GM12865 (cell line): ENCODE measurements at regions not wholly inside any gene's neighbourhood (a gene's known extent, or its start where the extent isn't known, plus 50 kb on each side); places are given as distances from the start of the nearest gene placed in this dataset.

ENCODE experiments used
- DNase-seq: peaks from one replicate; pipeline ENCODE4 v3.0.0; 2010; ENCODE audit warnings: low read depth
- H3K4me3 ChIP-seq: 2 replicates; pipeline ENCODE4 v1.5.1; 2011; ENCODE audit warnings: mild to moderate bottlenecking, low read depth, low read length, control low read depth
- CTCF ChIP-seq: IDR thresholded peaks from 2 replicates; pipeline ENCODE4 v1.5.1; 2011; ENCODE audit warnings: low read length, control low read depth, low read depth, inconsistent platforms; ENCODE audit not compliant: insufficient read depth; ENCODE audit errors: missing control alignments

GRCh38 chr5:114839360-114839759, 330.3 kb downstream of the TRIM36 start:
- no peak for TF ChIP-seq CTCF
- DNase-seq: no peak
- H3K4me3 ChIP-seq: no peak overlapping the region

- DNase-seq: no peak
- TF ChIP-seq CTCF: no peak
- H3K4me3 ChIP-seq: no peak overlapping the region
Measured at GRCh38 chr5:114838937-114839336, 330.8 kb downstream of the TRIM36 start.

DNA sequence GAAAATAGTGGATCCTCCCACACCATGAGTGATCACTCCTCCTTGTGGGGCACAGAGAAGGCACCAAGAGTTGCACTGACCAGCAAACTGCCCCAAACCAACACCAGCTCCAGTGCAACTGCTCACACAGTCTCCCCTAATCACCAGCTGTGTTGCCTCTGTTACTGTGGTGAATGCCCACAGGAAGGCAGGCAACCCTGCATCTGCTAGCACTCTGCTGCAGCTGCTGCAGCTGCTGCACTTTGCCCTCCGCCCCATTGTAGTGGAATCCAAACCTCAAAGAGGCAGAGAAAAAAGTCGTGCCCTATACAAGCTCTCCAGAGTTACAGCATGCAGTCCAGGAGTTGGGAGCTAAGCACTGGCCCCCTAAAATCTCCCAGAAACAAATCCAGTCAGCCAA, 339.6 kb downstream of the TRIM36 start:
- TF ChIP-seq CTCF: no peak
- H3K4me3 ChIP-seq: no peak overlapping the region

GRCh38 chr5:114822863-114823262, 346.8 kb downstream of the TRIM36 start:
- no peak overlapping the region for H3K4me3 ChIP-seq
- TF ChIP-seq CTCF: no peak
- no peak for DNase-seq

More for the DNA sequence above, 339.6 kb downstream of the TRIM36 start:
- no peak for DNase-seq

- no peak for TF ChIP-seq CTCF
- H3K4me3 ChIP-seq: no peak overlapping the region
- no peak for DNase-seq
Measured at GRCh38 chr5:114822436-114822835, 347.3 kb downstream of the TRIM36 start.

DNA sequence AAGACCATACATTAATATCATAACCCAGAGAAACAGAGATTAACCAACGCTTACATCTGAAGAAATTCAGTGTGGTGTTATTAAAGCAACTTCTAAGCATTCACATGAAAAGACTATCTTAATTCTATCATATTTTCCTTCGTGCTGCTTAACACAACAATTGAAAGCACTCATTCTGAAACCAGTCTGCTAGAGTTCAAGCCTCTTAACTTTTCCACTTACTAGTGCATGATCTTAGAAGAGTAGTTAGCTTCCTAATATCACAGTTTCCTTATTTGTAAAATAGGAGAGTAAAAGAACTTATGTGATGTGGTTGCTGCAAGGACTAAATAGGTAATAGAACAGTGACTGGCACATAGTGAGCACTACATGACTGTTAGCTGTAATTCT, 379.3 kb downstream of the TRIM36 start:
- TF ChIP-seq CTCF: no peak
- no peak for DNase-seq
- H3K4me3 ChIP-seq: no peak overlapping the region

- TF ChIP-seq CTCF: peak; percentile 26
- no peak overlapping the region for H3K4me3 ChIP-seq
- peak; percentile 37 for DNase-seq
Measured at GRCh38 chr5:114789773-114790402, 379.8 kb downstream of the TRIM36 start.
